LoVo (cell line): ENCODE measurements at regions not wholly inside any gene's neighbourhood (a gene's known extent, or its start where the extent isn't known, plus 50 kb on each side); places are given as distances from the start of the nearest gene placed in this dataset.
"Not testable (repeated sequence)": the region's sequence is repeated elsewhere in the genome, so short reads cannot be mapped to it uniquely, and the experiment has no call there.

ENCODE experiments used
- DNase-seq: peaks from one replicate; pipeline ENCODE4 v3.0.0-alpha.2; 2016; ENCODE audit warnings: low spot score

GRCh38 chr7:39758234-39758970 is 135.0 kb downstream of the RALA start:
- no peak for DNase-seq

GRCh38 chr7:39761449-39761848 is 138.1 kb downstream of the RALA start:
- DNase-seq: no peak

DNA sequence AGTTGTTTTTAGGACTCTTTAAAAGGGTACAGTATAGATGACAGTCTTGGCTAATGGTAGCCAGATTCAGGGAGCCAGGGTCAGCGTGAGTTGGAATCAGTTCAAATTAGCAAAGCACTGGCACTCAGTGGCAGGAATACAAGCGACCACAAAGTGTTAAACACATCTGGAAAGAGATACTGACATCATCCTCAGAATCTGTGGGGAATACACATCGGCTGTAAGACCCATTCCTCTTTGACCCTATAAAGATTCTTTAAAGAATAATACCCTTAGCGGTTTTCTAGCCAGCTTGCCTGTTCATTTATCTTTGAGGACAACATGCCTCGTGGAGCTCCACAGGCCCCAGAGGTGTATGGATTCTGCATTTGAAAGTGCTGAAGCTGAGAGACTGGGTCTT is 139.1 kb downstream of the RALA start:
- not testable (repeated sequence) for DNase-seq

DNA sequence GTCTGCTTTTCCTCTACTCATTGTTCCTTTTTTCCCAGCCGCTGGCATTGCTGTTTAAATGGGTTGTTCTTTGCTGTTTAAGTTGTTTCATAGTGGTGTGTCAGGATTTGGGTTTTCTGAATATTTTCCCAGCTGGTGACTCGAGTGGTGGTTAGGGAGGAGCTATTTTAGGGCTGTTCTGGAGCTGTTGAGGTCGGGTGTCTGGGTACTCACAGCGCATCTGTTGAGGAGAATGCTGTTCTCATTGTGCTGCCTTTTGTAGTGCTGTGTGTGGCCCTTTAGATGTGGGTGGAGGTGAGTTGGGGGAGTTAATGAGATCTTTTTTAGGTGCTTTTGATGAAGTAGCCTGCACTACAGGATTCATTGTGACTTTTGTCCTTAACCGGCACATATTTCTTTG is 139.5 kb downstream of the RALA start:
- not testable (repeated sequence) for DNase-seq

DNA sequence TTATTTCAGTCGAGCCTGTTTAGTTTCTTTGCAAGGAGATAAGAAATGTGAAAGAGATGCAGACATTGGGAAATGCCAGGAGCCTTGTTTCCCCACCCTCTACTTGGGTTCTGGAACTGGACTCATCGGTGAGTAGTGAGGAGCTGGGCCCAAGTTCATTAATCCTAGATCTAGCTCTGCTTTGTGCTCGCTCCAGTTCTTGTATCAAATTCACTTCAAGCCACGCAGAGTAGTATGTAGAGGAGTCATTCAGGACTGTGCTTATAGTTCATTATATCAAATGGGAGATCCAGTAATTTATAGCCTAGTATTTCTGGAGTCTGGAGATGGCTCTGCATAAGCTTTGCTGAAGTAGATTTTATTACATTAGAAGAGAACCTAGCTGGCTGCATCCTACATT is 142.5 kb downstream of the RALA start:
- not testable (repeated sequence) for DNase-seq

- DNase-seq: not testable (repeated sequence)
These were observed 145.1 kb downstream of the RALA start for GRCh38 chr7:39768439-39768838.

DNA sequence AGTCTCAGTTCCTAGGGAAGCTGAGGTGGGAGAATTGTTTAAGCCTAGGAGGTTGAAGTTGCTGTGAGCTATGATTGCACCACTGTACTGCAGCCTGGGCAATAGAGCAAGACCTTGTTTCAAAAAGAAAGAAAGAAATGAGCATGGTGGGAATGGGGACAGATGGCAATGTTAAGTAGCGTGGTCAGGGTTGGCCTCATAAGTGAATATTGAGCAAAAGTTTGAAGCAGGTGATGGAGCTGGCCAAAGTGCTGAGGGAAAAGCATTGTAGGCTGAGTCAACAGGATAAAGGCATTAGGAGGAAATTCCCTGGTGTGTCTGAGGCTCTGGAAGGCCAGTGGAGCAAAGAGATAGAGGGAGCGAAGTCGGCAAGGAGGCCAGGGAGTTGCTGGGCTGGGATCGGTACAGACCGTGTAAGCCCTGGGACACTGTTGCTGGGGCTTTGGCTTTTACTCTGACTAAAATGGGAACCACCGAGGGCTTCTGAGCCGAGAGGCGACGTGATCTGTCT is 151.0 kb downstream of the RALA start:
- DNase-seq: not testable (repeated sequence)

DNA sequence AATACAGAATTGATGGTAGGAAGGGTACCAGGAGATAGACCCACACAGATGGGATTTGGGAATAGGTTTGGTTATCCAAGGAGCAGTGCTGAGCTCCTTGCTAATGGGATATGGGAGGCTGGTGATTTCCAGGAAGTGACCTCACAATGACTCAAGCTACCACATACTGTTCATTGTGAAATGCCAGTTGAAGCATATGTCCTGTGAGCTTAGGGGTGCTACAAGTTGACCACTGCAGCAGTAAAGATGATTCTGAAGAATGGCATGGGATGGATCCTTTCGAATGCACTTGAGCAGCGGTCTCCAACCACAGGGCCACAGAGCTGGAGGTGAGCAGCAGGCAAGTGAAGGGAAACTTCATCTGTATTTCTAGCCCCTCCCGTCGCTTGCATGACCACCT is 158.2 kb downstream of the RALA start:
- DNase-seq: not testable (repeated sequence)

- DNase-seq: not testable (repeated sequence)
These were observed 163.1 kb downstream of the RALA start for GRCh38 chr7:39786440-39786839.

DNA sequence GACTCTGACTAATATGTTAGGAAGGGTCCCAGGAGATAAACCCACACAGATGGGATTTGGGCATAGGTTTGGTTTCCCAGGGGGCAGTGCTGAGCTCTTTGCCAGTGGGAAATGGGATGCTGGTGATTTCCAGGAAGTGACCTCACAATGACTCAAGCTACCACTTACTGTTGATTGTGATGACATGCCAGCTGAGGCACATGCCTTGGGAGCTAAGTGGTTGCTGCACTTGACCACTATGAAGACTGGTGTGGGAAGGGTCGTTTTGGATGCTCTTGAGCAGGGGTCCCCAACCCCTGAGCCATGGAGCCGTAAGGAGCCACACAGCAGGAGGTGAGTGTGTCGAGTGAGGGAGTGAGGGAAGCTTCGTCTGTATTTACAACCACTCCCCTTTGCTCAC is 159.0 kb upstream of the CDK13 start:
- not testable (repeated sequence) for DNase-seq

DNA sequence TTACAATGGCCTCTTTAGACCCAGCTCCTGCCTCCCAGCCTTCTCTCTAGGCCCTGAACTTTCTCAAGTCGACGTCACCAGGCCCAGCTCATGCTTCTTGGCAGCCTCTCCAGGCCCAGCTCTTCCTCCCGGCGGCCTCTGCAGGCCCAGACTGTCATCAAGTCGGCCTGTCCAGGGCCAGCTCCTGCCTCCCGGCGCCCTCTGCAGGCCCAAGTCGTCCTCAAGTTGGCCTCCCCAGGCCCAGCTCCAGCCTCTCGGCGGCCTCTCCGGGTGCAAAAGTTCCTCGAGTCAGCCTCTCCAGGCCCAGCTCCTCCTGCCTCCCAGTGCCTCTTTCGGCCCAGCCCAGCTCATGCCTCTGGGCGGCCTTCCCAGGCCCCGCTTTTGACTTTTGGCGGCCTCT is 158.1 kb upstream of the CDK13 start:
- DNase-seq: not testable (repeated sequence)

DNA sequence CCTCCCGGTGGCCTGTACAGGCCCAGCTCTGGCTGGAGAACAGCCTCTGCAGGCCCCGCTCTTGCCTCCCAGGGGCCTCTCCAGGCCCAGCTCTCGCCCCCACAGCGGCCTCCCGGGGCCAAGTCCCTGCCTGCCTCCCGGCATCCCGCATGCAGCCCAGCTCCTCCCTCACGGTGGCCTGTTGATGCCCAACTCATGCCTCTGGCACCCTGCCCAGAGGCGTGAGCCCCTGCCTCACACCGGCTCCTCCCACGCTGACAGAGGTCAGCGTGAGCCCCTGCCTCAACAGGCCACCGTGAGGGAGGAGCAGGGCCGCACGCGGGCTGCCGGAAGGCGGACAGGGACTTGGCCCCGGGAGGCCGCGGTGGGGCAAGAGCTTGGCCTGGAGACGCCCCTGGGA is 157.0 kb upstream of the CDK13 start:
- DNase-seq: not testable (repeated sequence)

DNA sequence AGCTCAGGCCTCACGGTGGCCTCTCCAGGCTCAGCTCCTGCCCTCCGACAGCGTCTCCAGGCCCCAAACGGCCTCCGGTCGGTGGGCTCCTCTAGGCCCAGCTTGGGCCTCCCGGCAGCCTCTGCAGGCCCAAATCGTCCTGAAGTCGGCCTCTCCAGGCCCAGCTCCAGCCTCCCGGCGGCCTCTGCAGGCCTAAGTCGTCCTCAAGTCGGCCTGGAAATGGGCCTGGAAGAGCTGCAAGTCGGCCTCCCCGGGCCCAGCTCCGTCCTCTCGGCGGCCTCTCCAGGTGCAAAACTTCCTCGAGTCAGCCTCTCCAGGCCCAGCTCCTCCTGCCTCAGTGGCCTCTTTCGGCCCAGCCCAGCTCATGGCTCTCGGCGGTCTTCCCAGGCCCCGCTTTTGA is 156.2 kb upstream of the CDK13 start:
- not testable (repeated sequence) for DNase-seq

GRCh38 chr7:39796947-39797346 is 153.1 kb upstream of the CDK13 start:
- DNase-seq: not testable (repeated sequence)

GRCh38 chr7:39798077-39798476 is 152.0 kb upstream of the CDK13 start:
- not testable (repeated sequence) for DNase-seq

- no peak for DNase-seq
These were observed 141.1 kb upstream of the CDK13 start for GRCh38 chr7:39808796-39809481.

DNA sequence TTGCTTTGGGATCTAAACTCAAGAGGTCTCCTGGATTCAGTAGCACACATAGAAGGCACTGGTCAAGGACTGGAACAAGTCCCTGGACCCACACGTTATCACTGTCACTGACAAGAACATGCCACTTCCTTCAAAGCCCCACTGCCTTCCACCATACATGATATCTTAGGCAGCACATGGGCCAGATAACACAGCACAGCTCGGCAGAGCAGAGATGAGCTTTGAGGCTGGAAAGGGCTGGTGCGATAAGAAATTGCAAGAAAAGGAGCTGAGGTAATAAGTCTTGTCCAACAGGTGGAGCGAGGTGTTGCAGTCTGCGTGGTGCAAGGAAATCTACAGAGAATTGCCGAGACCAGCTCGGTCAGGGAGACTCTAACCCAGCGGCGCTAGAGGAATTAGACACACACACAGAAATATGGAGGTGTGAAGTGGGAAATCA is 139.8 kb upstream of the CDK13 start:
- DNase-seq: no peak

DNA sequence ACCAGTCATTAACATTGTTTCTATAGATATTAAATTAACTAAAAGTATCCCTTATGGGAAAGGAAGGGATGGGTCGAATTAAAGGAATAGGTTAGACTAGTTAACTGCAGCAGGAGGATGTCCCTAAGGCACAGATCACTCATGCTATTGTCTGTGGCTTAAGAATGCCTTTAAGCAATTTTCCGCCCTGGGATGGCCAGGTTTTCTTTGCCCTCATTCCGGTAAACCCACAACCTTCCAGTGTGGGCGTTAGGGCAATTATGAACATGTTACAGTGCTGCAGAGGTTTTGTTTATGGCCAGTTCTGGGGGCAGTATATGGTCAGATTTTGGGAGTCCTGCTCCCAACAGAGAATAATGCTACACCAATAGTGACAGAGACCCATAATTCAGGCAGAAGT is 139.3 kb upstream of the CDK13 start:
- no peak for DNase-seq

- DNase-seq: no peak
These were observed 138.9 kb upstream of the CDK13 start for GRCh38 chr7:39811161-39811614.

DNA sequence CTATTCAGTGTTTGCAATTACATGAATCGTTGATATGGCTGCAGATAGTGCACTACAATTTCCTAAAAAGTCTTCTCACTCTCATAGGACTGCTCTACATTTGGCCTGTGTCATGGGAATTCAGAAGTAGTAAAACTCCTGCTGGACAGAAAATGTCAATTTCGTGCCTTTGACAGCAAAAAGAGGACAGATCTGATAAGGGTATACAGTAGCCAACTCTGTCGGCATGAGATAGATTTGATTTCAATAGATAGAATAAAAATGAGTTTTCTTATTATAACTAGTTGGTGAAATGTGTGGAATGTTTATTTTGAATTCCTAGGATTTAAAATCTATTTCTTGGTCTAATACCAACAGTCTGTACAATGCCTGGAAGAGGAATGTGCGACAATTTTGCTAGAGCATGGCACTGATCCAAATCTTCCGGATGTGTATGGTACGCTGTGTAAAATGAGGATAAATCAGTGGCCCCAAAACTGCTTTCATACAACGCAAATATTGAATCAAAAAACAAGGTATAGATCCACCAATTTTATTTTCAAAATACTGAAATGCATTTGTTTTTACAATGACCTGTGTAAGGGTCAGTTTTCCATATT is 133.5 kb upstream of the CDK13 start:
- no peak for DNase-seq

DNA sequence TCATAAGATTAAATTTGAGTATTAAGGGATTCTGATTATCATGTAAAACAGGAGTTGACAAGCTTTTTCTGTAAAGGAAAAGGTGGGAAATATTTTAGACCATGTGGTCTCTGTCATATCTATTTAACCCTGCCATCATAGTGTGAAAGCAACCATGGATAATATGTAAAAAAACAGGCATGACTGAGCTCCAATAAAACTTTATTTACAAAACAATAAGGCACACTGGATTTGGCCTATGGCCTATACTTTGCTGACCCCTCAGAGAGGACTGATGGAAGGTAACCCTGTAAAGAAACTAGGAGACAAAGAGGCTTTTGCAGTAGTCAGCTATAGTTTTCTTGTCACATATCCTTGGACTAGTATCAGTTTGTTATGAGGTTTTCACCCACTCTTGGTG is 130.5 kb upstream of the CDK13 start:
- DNase-seq: no peak

GRCh38 chr7:39824456-39825200 is 125.4 kb upstream of the CDK13 start:
- DNase-seq: no peak
